ENCODE measurements at regions not wholly inside any gene's neighbourhood (a gene's known extent, or its start where the extent isn't known, plus 50 kb on each side); places are given as distances from the start of the nearest gene placed in this dataset.

DNA sequence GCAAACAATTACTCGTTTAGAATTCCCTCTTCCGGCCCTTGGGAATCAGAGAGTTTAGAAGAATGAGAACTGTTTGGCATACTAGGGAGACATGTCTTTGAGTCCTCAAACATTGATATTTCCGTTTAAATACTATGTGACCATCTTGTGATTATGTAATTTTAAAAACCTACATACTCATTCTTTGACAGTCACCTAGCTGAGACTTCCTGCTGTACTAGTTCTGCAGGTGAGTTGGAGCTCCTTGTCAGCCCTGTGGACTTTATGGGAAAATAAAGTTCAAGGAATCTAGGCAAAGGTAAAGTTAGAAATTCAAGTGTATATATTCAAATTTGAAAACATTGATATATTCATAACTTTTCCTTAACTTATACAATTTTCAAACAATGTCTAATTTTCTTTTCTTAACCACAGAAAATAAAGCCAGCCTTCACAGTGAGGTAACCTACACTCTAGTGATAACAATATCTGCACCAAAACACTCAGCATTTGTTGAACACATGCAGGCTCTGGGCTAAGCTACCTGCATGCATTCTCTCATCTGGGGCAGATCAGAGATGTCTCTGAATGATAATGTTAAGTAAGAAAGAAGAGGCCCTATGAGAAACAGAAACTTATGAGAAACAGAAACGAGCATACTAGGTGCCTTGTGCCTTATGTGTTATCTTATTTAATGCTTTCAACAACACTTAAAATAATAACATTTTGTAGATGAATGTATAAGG is 67.0 kb upstream of the BACE2 start:
- no peaks in the 10 kb centered on the region for H3K36me3 Mint-ChIP-seq
- no peak overlapping the region for H3K27ac Mint-ChIP-seq
- no peak overlapping the region for H3K4me3 Mint-ChIP-seq
- no peaks in the 10 kb centered on the region for H3K4me1 Mint-ChIP-seq
- peaks cover 33% of the 10 kb centered on the region for H3K27me3 Mint-ChIP-seq
- H3K9me3 Mint-ChIP-seq: peaks cover 7% of the 10 kb centered on the region
- DNase-seq: no peak

DNA sequence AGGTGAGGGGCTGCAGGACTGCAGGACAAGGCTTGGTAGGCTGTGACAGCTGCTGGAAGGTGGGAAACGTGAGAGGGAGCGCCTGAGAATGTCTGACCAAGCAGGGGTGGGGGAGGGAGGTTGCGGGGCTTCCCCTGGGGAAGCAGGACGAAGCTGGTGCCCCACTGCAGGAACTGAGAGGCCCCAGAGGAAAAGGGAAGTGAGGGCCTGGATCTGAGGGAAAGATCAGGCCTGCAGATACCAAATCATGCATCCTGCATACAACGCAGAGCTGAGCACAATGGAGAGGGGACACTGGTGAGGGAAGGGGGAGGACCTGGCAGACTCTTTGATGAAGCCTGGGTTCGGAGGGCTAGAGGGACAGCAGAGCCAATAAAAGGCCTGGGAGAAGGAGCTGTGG is 65.7 kb upstream of the BACE2 start:
- Mint-ChIP-seq H3K27ac (no peak overlapping the region), H3K4me3 (no peak overlapping the region), H3K27me3 (peaks cover 24% of the 10 kb centered on the region), H3K9me3 (peaks cover 7% of the 10 kb centered on the region), H3K4me1 (no peaks in the 10 kb centered on the region), H3K36me3 (no peaks in the 10 kb centered on the region)
- DNase-seq: no peak

DNA sequence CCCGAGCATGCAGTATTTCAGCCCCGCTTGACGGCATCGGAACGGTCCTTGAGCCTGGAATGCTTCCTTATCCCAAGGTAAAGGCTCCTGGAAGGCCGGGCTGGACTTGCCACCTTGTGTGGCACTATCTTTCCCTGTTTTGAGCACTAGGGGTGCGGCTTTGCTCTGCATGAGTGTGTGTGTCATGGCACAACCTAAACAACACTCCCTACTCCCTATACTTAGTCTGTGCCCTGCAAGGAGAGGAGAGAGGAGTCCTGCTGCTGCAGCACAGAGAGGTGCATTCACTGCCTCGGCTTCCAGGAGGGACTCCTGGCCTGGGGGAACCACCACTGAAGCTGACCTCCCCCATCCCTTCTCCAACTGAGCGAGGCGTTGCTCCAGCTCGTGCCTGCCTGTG is 60.4 kb upstream of the BACE2 start:
- no peak for DNase-seq
- peaks cover 20% of the 10 kb centered on the region for H3K27me3 Mint-ChIP-seq
- no peaks in the 10 kb centered on the region for H3K9me3 Mint-ChIP-seq
- H3K27ac Mint-ChIP-seq: no peak overlapping the region
- no peak overlapping the region for H3K4me3 Mint-ChIP-seq
- peaks cover 9% of the 10 kb centered on the region for H3K4me1 Mint-ChIP-seq
- no peaks in the 10 kb centered on the region for H3K36me3 Mint-ChIP-seq

DNA sequence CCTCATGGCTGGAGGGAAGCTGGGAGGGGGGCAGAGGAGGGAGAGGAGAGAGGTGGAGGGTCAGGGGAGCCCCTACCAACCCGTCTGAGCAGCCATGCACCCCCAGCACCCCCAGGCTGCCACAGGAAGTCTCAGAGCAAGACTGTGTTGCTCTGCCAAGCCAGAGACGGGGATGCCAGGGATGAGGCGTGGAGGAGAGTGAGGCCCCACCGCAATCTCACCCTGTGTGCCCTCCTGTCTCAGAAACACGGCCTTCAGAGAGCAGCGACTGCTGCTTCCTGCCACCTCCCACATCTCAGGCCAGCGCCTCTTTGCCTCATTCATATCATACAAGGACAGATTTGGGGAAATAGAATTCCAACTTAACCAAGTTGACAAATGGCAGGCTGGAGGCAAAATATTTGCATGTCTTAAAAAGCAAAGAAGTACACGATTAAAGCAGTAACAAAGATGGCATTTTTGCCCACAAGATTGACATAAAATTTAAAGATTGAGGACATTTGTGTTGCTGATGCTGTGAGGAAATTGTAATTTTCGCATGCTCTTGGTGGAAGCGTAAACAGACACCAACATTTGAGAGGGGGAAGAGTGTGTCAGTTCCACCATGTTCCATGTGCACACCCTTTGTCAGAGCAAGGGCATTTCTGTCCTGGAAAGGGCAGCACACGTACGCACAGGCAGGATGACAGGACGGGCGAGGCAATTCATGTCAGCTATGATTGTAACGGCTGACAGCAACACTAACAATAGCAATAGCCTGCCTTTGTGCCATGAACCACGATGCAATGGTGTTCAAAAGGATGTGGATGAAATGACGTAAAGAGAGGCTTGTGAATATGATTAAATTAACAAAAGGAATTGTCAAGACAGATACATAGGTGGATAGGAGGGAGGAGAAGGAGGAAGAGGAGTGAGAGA is 59.0 kb upstream of the BACE2 start:
- no peak overlapping the region for H3K27ac Mint-ChIP-seq
- H3K4me3 Mint-ChIP-seq: no peak overlapping the region
- DNase-seq: no peak
- H3K4me1 Mint-ChIP-seq: peaks cover 20% of the 10 kb centered on the region
- H3K9me3 Mint-ChIP-seq: no peaks in the 10 kb centered on the region
- peaks cover 20% of the 10 kb centered on the region for H3K27me3 Mint-ChIP-seq
- no peaks in the 10 kb centered on the region for H3K36me3 Mint-ChIP-seq

DNA sequence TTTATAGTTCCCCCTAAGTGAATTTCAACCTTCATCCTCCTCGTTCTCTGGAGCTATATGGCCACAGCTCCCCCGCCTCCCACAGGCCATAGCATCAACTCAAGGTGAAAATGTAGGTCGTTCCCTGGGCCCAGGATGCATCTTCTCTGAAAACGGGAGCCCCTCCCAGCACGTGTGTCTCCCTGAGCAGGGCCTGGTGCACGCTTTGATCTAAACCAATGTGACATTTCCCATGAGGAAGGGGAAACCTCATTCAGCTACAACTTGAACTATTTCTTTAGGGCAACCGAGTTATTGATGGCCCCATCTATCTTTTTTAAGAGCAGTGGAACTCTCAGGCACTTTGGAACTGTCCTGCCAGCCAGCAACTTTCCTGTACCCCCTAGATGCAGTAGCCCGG is 57.8 kb upstream of the BACE2 start:
- no peak for DNase-seq
- Mint-ChIP-seq H3K27me3 (peaks cover 7% of the 10 kb centered on the region), H3K9me3 (no peaks in the 10 kb centered on the region), H3K4me1 (peaks cover 20% of the 10 kb centered on the region), H3K36me3 (no peaks in the 10 kb centered on the region), H3K27ac (no peak overlapping the region), H3K4me3 (no peak overlapping the region)

DNA sequence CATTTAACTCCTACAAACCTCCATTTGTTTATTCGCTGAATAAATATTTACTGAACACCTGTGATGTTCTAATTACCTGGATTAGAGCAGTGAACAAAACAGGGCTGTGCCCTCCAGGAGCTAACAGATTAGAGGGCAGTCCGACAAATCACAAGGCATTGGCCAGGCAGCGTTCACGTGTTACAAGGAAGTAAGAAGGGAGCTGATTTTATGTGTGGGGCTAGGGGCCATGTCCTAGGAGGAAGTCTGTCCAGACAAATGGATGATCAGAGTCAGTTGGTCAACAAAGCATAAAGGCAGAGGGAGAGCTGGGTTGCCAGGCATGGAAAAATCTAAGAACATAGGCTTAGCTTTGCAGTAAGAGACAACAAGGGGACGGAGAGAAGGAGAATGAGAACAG is 57.3 kb upstream of the BACE2 start:
- H3K36me3 Mint-ChIP-seq: no peaks in the 10 kb centered on the region
- H3K4me1 Mint-ChIP-seq: peaks cover 20% of the 10 kb centered on the region
- no peak for DNase-seq
- no peak overlapping the region for H3K27ac Mint-ChIP-seq
- peaks cover 2% of the 10 kb centered on the region for H3K27me3 Mint-ChIP-seq
- no peak overlapping the region for H3K4me3 Mint-ChIP-seq
- H3K9me3 Mint-ChIP-seq: no peaks in the 10 kb centered on the region

DNA sequence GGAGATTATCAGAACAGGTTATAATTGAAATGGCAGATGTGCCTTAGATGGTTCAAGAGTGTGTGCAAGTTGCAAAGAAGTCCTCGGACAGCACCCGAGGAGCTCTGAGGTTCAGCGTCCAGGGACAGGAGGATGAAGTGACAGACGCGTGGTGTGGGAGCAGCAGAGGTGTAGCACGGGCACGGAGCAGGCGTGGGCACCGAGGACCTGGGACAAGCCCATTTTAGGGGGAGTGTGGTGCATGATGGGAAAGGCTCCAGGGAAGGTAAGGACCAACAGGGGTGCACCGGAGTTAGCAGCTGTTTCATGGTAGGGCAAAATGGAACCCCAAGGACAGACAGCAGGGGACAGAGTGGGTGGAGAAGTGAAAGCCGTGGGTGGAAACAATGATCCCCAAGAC is 56.3 kb upstream of the BACE2 start:
- no peak overlapping the region for H3K27ac Mint-ChIP-seq
- H3K27me3 Mint-ChIP-seq: no peaks in the 10 kb centered on the region
- no peak for DNase-seq
- H3K4me1 Mint-ChIP-seq: peaks cover 20% of the 10 kb centered on the region
- H3K4me3 Mint-ChIP-seq: peak overlapping the region; percentile 11
- H3K9me3 Mint-ChIP-seq: no peaks in the 10 kb centered on the region
- H3K36me3 Mint-ChIP-seq: no peaks in the 10 kb centered on the region

DNA sequence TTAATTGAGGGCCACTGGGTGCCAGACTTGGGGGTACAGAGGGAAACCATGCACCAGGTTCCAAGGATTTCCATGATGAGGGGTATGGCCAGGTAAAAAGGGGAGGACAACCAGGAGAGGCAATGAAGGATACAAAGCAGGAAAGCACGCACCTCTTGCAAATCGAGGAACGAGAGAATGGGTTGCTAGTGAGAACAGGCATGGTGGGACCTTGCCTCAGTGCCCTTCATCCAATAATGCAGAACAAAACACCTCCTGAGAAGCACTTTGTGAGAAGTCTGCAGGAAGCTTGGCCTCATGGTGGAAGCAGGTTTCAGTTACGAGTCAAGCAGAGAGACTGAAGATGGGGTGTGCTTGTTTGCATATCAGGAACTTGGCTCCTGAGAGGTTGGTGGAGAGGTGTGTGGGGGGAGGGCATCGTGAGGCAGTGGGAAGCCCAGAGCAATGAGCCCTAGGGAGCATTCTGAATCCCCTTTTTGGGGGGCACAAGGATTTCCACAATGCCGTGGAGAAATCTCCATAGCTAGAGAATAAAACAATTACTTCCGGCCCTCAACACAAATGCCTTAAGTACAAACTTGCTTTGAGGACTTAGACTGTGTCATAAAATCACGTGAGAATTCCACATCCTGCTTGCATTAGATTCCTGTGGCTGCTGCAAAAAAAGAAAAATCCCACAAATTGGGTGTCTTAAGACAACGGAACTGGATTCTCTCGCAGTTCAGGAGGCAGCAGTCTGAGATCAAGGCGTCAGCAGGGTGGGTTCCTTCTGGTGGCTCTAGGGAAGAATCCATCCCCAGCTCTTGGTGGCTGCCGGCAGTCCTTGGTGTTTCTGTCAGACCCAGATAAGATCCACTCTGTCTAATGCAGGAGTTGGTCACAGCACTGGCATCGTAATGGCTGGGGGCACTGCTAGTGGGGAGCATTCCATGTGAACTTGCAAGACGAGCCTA is 54.9 kb upstream of the BACE2 start:
- peaks cover 20% of the 10 kb centered on the region for H3K4me1 Mint-ChIP-seq

DNA sequence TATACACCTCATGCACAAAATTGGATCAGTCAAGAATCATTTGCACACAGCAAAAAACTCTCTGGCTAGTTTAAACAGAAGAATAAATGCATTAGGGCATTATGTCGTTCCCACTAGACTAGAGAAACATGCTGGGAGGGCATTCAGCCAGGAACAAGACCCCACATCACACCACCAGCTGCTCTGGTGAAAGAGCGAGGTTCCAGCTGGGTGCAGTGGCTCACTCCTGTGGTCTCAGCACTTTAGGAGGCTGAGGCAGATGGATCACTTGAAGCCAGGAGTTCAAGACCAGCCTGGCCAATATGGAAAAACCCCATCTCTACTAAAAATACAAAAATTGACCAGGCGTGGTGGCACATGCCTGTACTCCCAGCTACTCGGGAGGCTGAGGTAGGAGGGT is 52.1 kb upstream of the BACE2 start:
- Mint-ChIP-seq H3K36me3 (no peaks in the 10 kb centered on the region), H3K4me3 (no peak overlapping the region), H3K27ac (peak overlapping the region; percentile 54), H3K9me3 (no peaks in the 10 kb centered on the region), H3K4me1 (peaks cover 20% of the 10 kb centered on the region), H3K27me3 (peaks cover 4% of the 10 kb centered on the region)
- DNase-seq: no peak

More for the DNA sequence above, 54.9 kb upstream of the BACE2 start:
- no peaks in the 10 kb centered on the region for H3K27me3 Mint-ChIP-seq
- no peaks in the 10 kb centered on the region for H3K9me3 Mint-ChIP-seq
- no peak for DNase-seq
- peak overlapping the region; percentile 30 for H3K4me3 Mint-ChIP-seq
- peak overlapping the region; percentile 4 for H3K27ac Mint-ChIP-seq
- no peaks in the 10 kb centered on the region for H3K36me3 Mint-ChIP-seq

Measured in activated naive CD8-positive, alpha-beta T cell treated with anti-CD3 and anti-CD28 coated beads for 36 hours (primary cell).